Uterus (tissue), 3 donors: ENCODE measurements at regions not wholly inside any gene's neighbourhood (a gene's known extent, or its start where the extent isn't known, plus 50 kb on each side); places are given as distances from the start of the nearest gene placed in this dataset.

ENCODE experiments used
- DNase-seq, 2 donors: peaks; one replicate each; pipeline ENCODE4 v3.0.0-alpha.2; 2019 to 2020
- H3K27ac ChIP-seq, 2 donors: fragments of 200-600 bp; sonication (generic); 1 replicate in 1 of 2; 2 replicates in 1 of 2; pipeline ENCODE4 v1.5.1; 2016 to 2018
- H3K27me3 ChIP-seq, 2 donors: fragments of 200-600 bp; sonication (generic); one replicate each; pipeline ENCODE4 v1.5.1; 2018 to 2019; ENCODE audit warnings: control low read depth in 1 of 2
- H3K36me3 ChIP-seq, 2 donors: fragments of 200-600 bp; sonication (generic); one replicate each; pipeline ENCODE4 v1.5.1; 2019; ENCODE audit warnings: control low read depth in 1 of 2
- H3K4me1 ChIP-seq, 2 donors: fragments of 200-600 bp; sonication (generic); one replicate each; pipeline ENCODE4 v1.5.1; 2018 to 2019; ENCODE audit warnings: control low read depth in 1 of 2
- H3K4me3 ChIP-seq, 2 donors: fragments of 200-600 bp; sonication (generic); 1 replicate in 1 of 2; 2 replicates in 1 of 2; pipeline ENCODE4 v1.5.1; 2018 to 2019; ENCODE audit warnings: mild to moderate bottlenecking in 1 of 2
- H3K9me3 ChIP-seq, 2 donors: fragments of 200-600 bp; sonication (generic); one replicate each; pipeline ENCODE4 v1.5.1; 2019; ENCODE audit warnings: control low read depth in 1 of 2
- CTCF ChIP-seq, 4 experiments: fragments of 200-600 bp in 2 of 4; fragments of 450-650 bp in 2 of 4; sonication (generic) in 2 of 4; IDR thresholded peaks; one replicate each; pipeline ENCODE4 v1.5.1; 2016 to 2019; ENCODE audit warnings: antibody characterized with exemption in 4 of 4, mild to moderate bottlenecking in 2 of 4, moderate library complexity in 1 of 4
- POLR2A ChIP-seq, 2 donors: fragments of 450-650 bp; IDR thresholded peaks; one replicate each; pipeline ENCODE4 v1.6.1; 2016; ENCODE audit warnings: antibody characterized with exemption in 2 of 2, mild to moderate bottlenecking in 1 of 2, moderate library complexity in 1 of 2
- intact Hi-C: fragments of 100-400 bp; cut with DNase I; formaldehyde crosslinking; loops from one replicate; pipeline ENCODE4 v1.15.1; 2023; ENCODE audit warnings: low total_unique reads
- donor health status: DM: yes; HTN: yes; CAD: no.

- Histone ChIP-seq H3K27me3 (no peaks in the 10 kb centered on the region), H3K4me1 (no peaks in the 10 kb centered on the region), H3K36me3 (no peaks in the 10 kb centered on the region), H3K27ac (no peak overlapping the region), H3K9me3 (no peaks in the 10 kb centered on the region), H3K4me3 (no peak overlapping the region)
- DNase-seq, result no peak
- TF ChIP-seq POLR2A (IDR thresholded peaks at IDR 0.05) (no peak), CTCF (IDR thresholded peaks at IDR 0.05) (no peak)
- intact Hi-C loops, result no loop called here
Measured at GRCh38 chr9:126033318-126033717, 286.1 kb downstream of the PBX3 start.

- intact Hi-C loops, result no loop called here
- no peaks in the 10 kb centered on the region for H3K9me3 ChIP-seq
- H3K4me1 ChIP-seq, result no peaks in the 10 kb centered on the region
- TF ChIP-seq CTCF (IDR thresholded peaks at IDR 0.05) (no peak), POLR2A (IDR thresholded peaks at IDR 0.05) (no peak)
- no peaks in the 10 kb centered on the region for H3K36me3 ChIP-seq
- no peak overlapping the region for H3K27ac ChIP-seq
- H3K27me3 ChIP-seq, result no peaks in the 10 kb centered on the region
- DNase-seq, result no peak
- H3K4me3 ChIP-seq, result no peak overlapping the region
Measured at GRCh38 chr9:126033956-126034355, 286.8 kb downstream of the PBX3 start.

DNA sequence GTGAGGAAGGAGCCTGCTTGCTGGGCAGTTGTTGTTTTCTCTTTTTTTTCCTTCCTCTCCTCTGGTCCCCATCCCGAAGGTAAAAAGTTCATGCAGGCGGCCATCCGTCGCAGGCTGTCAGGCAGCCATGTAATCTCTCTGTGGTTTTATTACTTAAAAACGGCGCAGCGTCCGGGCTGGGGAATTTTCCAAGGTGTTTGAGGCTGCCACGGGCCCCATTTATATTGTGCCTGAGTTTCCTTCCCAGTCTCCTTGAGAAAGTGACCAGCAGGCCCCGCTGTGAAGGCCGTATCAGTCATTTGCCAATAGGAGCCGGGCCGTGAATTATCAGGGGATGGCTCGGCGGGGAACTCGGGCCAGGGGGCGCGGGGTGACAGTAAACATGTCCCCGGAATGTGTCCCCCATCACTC lies 289.7 kb downstream of the PBX3 start:
- H3K4me1 ChIP-seq, result no peaks in the 10 kb centered on the region
- H3K9me3 ChIP-seq, result no peaks in the 10 kb centered on the region
- no peak overlapping the region for H3K4me3 ChIP-seq
- TF ChIP-seq CTCF (IDR thresholded peaks at IDR 0.05), result no peak
- TF ChIP-seq POLR2A (IDR thresholded peaks at IDR 0.05), result no peak
- DNase-seq, result no peak
- no peaks in the 10 kb centered on the region for H3K36me3 ChIP-seq
- intact Hi-C loops, result no loop called here
- no peak overlapping the region for H3K27ac ChIP-seq
- H3K27me3 ChIP-seq, result no peaks in the 10 kb centered on the region

DNA sequence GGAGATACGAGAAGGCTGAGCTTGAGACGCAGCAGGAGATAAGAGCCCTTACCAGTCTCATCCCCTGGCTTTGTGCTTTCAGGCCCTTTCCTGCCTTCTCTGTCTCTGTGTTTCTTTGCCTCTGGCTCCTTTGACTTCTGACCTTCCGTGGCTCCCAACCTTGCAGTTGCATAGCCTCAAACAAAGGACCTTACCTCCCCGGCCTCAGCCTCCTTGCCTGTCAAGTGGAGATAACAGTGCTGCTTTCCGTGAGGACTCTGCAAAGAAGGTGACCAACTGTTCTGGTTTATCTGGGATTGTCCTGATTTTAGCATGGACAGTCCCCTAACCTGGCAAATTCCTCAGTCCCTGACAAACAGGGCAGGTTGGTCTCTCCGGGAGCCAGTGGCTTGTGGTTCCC lies 287.8 kb upstream of the MVB12B start:
- intact Hi-C loops, result no loop called here
- TF ChIP-seq CTCF (IDR thresholded peaks at IDR 0.05), result no peak
- TF ChIP-seq POLR2A (IDR thresholded peaks at IDR 0.05), result no peak
- Histone ChIP-seq H3K4me3 (no peak overlapping the region), H3K4me1 (no peaks in the 10 kb centered on the region), H3K9me3 (no peaks in the 10 kb centered on the region), H3K27me3 (no peaks in the 10 kb centered on the region), H3K36me3 (no peaks in the 10 kb centered on the region), H3K27ac (no peak overlapping the region)
- DNase-seq, result no peak

DNA sequence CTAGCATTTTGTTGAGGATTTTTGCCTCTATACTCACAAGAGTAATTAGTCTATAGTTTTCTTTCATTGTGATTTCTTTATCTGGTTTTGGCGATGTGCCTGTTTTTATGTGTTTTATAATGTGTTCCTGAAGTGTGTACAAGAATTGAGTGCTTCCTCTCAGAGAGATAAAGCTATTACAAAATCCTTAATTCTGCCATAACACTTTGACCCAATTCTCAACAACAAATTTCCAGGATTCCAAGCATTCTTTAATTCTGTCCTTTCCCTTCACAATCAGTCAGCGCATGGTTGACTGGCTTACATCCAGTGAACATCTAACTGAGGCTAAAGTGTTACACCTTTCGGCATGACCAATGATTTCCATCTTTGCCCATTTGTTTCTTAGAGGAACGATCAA lies 282.9 kb upstream of the MVB12B start:
- H3K9me3 ChIP-seq, result no peaks in the 10 kb centered on the region
- no peak overlapping the region for H3K4me3 ChIP-seq
- intact Hi-C loops, result no loop called here
- no peak overlapping the region for H3K27ac ChIP-seq
- H3K27me3 ChIP-seq, result no peaks in the 10 kb centered on the region
- H3K4me1 ChIP-seq, result no peaks in the 10 kb centered on the region
- H3K36me3 ChIP-seq, result no peaks in the 10 kb centered on the region
- TF ChIP-seq CTCF (IDR thresholded peaks at IDR 0.05), result no peak
- no peak for TF ChIP-seq POLR2A (IDR thresholded peaks at IDR 0.05)
- no peak for DNase-seq
